ENCODE measurements at regions not wholly inside any gene's neighbourhood (a gene's known extent, or its start where the extent isn't known, plus 50 kb on each side); places are given as distances from the start of the nearest gene placed in this dataset.

DNA sequence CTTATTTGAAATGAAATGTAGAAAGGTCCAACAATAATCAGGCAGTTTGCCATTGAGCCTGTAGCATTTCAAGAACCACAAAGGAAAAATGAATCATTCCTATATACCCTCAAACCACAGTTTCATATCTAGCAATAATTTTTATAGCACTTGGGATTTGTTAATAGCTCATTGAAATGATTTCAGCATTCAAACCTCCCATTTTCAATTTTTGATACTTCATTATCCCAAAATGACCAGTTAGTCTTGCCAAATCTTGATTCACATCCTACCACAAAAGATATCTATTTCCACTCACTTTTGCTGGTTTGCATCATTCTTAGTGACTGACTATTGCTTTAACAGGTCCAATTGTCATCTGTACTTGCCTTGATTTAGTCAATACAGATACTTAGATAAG lies 790.1 kb downstream of the TLE1 start:
- TF ChIP-seq EZH2 (IDR thresholded peaks at IDR 0.05; ENCODE audit: low read length) = no peak
- TF ChIP-seq, protein P1, sequence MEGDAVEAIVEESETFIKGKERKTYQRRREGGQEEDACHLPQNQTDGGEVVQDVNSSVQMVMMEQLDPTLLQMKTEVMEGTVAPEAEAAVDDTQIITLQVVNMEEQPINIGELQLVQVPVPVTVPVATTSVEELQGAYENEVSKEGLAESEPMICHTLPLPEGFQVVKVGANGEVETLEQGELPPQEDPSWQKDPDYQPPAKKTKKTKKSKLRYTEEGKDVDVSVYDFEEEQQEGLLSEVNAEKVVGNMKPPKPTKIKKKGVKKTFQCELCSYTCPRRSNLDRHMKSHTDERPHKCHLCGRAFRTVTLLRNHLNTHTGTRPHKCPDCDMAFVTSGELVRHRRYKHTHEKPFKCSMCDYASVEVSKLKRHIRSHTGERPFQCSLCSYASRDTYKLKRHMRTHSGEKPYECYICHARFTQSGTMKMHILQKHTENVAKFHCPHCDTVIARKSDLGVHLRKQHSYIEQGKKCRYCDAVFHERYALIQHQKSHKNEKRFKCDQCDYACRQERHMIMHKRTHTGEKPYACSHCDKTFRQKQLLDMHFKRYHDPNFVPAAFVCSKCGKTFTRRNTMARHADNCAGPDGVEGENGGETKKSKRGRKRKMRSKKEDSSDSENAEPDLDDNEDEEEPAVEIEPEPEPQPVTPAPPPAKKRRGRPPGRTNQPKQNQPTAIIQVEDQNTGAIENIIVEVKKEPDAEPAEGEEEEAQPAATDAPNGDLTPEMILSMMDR (optimal IDR thresholded peaks at IDR 0.05 in 1 of 3, IDR thresholded peaks at IDR 0.05 in 1 of 3, conservative IDR thresholded peaks at IDR 0.05 in 1 of 3; ENCODE audit: extremely low read depth in 1 of 3, insufficient read depth in 2 of 3, low read length in 3 of 3) = no peak
